HEK293 (cell line): ENCODE measurements at regions not wholly inside any gene's neighbourhood (a gene's known extent, or its start where the extent isn't known, plus 50 kb on each side); places are given as distances from the start of the nearest gene placed in this dataset.

Experiments used
- CTCF ChIA-PET: fragments of 350-600 bp; formaldehyde crosslinking; extraction: SDS; loops from one replicate; lab custom pipeline; 2021; ENCODE audit warnings: antibody characterized with exemption; lab: Yijun Ruan, JAX
- POLR2A ChIA-PET: fragments of 300-600 bp; formaldehyde crosslinking; extraction: SDS; loops from one replicate; lab custom pipeline; 2020; ENCODE audit warnings: antibody characterized with exemption, inconsistent platforms; lab: Yijun Ruan, JAX
- H3K27ac ChIP-seq: fragments of 200-500 bp; sonication (Bioruptor generic); 2 replicates; pipeline ENCODE4 v1.5.1; 2014; ENCODE audit warnings: low read depth, low read length, control low read depth, inconsistent platforms; ENCODE audit errors: extremely low read depth
- H3K36me3 ChIP-seq, 2 experiments: fragments of 200-500 bp in 1 of 2; sonication (Bioruptor generic) in 1 of 2; 1 replicate in 1 of 2; 2 replicates in 1 of 2; pipeline ENCODE4 v1.5.1; 2014 to 2017; ENCODE audit warnings: inconsistent platforms in 2 of 2, low read length in 2 of 2; ENCODE audit not compliant: control insufficient read depth in 2 of 2, insufficient read depth in 1 of 2
- H3K4me1 ChIP-seq: fragments of 200-500 bp; sonication (Bioruptor generic); 2 replicates; pipeline ENCODE4 v1.5.1; 2014; ENCODE audit warnings: mild to moderate bottlenecking, low read length, inconsistent platforms; ENCODE audit not compliant: control insufficient read depth, insufficient read depth
- H3K4me3 ChIP-seq: 2 replicates; pipeline ENCODE4 v1.5.1; 2011; ENCODE audit warnings: low read depth, mild to moderate bottlenecking, control low read depth, low read length, moderate library complexity
- H3K9me3 ChIP-seq: fragments of 200-500 bp; sonication (Bioruptor generic); 2 replicates; pipeline ENCODE4 v1.5.1; 2014; ENCODE audit warnings: low read depth, low read length, inconsistent platforms; ENCODE audit not compliant: control insufficient read depth, insufficient read depth
- ELK4 ChIP-seq: IDR thresholded peaks from 2 replicates; pipeline ENCODE4 v1.6.1; 2011; ENCODE audit warnings: mild to moderate bottlenecking, low read depth, low read length, borderline replicate concordance
- GLIS1 ChIP-seq: fragments of 450-650 bp; formaldehyde crosslinking; IDR thresholded peaks from 2 replicates; pipeline ENCODE4 v1.5.1; 2016; ENCODE audit warnings: missing biosample characterization, missing genetic modification characterization
- IKZF3 ChIP-seq: fragments of 450-650 bp; IDR thresholded peaks from 2 replicates; pipeline ENCODE4 v1.5.0; 2018; ENCODE audit warnings: missing biosample characterization, mild to moderate bottlenecking, missing genetic modification characterization, moderate library complexity
- SETDB1 ChIP-seq: IDR thresholded peaks from one replicate; pipeline ENCODE4 v1.6.1; 2017; ENCODE audit warnings: mild to moderate bottlenecking, low read length, moderate library complexity, mixed read lengths; ENCODE audit not compliant: insufficient read length
- SP3 ChIP-seq: fragments of 450-650 bp; formaldehyde crosslinking; IDR thresholded peaks from 2 replicates; pipeline ENCODE4 v1.5.1; 2016; ENCODE audit warnings: missing biosample characterization, missing genetic modification characterization
- SP7 ChIP-seq: fragments of 450-650 bp; formaldehyde crosslinking; IDR thresholded peaks from 2 replicates; pipeline ENCODE4 v1.5.1; 2016; ENCODE audit warnings: missing biosample characterization, missing genetic modification characterization
- YY2 ChIP-seq: fragments of 450-650 bp; formaldehyde crosslinking; IDR thresholded peaks from 2 replicates; pipeline ENCODE4 v1.5.1; 2016; ENCODE audit warnings: missing biosample characterization, missing genetic modification characterization
- ZFP3 ChIP-seq: fragments of 450-650 bp; formaldehyde crosslinking; IDR thresholded peaks from 2 replicates; pipeline ENCODE4 v1.5.1; 2016; ENCODE audit warnings: low read depth, missing biosample characterization, missing genetic modification characterization
- ZIC2 ChIP-seq: fragments of 450-650 bp; formaldehyde crosslinking; IDR thresholded peaks from 2 replicates; pipeline ENCODE4 v1.5.1; 2016; ENCODE audit warnings: missing biosample characterization, missing genetic modification characterization
- ZNF133 ChIP-seq: fragments of 450-650 bp; formaldehyde crosslinking; IDR thresholded peaks from 2 replicates; pipeline ENCODE4 v1.5.1; 2016; ENCODE audit warnings: missing biosample characterization, missing genetic modification characterization
- ZNF140 ChIP-seq: fragments of 450-650 bp; formaldehyde crosslinking; IDR thresholded peaks from 2 replicates; pipeline ENCODE4 v1.5.1; 2016; ENCODE audit warnings: missing biosample characterization, missing genetic modification characterization
- ZNF157 ChIP-seq: fragments of 450-650 bp; formaldehyde crosslinking; IDR thresholded peaks from 2 replicates; pipeline ENCODE4 v1.5.1; 2016; ENCODE audit warnings: missing biosample characterization, missing genetic modification characterization
- ZNF184 ChIP-seq: fragments of 450-650 bp; IDR thresholded peaks from 2 replicates; pipeline ENCODE4 v1.5.1; 2018; ENCODE audit warnings: missing biosample characterization, mild to moderate bottlenecking, missing genetic modification characterization
- ZNF19 ChIP-seq: fragments of 450-650 bp; formaldehyde crosslinking; IDR thresholded peaks from 2 replicates; pipeline ENCODE4; 2016; ENCODE audit warnings: missing biosample characterization, missing genetic modification characterization, low read depth
- ZNF2 ChIP-seq: fragments of 450-650 bp; formaldehyde crosslinking; IDR thresholded peaks from 2 replicates; pipeline ENCODE4 v1.5.1; 2016; ENCODE audit warnings: missing biosample characterization, missing genetic modification characterization
- ZNF266 ChIP-seq: fragments of 450-650 bp; formaldehyde crosslinking; IDR thresholded peaks from 2 replicates; pipeline ENCODE4 v1.5.1; 2016; ENCODE audit warnings: missing biosample characterization, missing genetic modification characterization, low read depth
- ZNF324 ChIP-seq: fragments of 450-650 bp; formaldehyde crosslinking; IDR thresholded peaks from 2 replicates; pipeline ENCODE4 v1.5.1; 2016; ENCODE audit warnings: missing biosample characterization, missing genetic modification characterization
- ZNF394 ChIP-seq: fragments of 450-650 bp; formaldehyde crosslinking; IDR thresholded peaks from 2 replicates; pipeline ENCODE4 v1.5.1; 2016; ENCODE audit warnings: missing biosample characterization, missing genetic modification characterization, mild to moderate bottlenecking, moderate library complexity, borderline replicate concordance
- ZNF48 ChIP-seq: fragments of 450-650 bp; formaldehyde crosslinking; IDR thresholded peaks from 2 replicates; pipeline ENCODE4 v1.5.1; 2016; ENCODE audit warnings: missing biosample characterization, missing genetic modification characterization
- ZNF488 ChIP-seq: fragments of 450-650 bp; formaldehyde crosslinking; IDR thresholded peaks from 2 replicates; pipeline ENCODE4 v1.5.1; 2016; ENCODE audit warnings: missing biosample characterization, missing genetic modification characterization
- ZNF501 ChIP-seq: fragments of 450-650 bp; formaldehyde crosslinking; IDR thresholded peaks from 2 replicates; pipeline ENCODE4 v1.5.1; 2016; ENCODE audit warnings: missing biosample characterization, missing genetic modification characterization
- ZNF529 ChIP-seq: fragments of 450-650 bp; formaldehyde crosslinking; IDR thresholded peaks from 2 replicates; pipeline ENCODE4 v1.5.1; 2017; ENCODE audit warnings: missing genetic modification characterization, missing biosample characterization; ENCODE audit not compliant: insufficient replicate concordance
- ZNF555 ChIP-seq: fragments of 450-650 bp; formaldehyde crosslinking; conservative IDR thresholded peaks from 2 replicates; pipeline ENCODE4 v1.5.1; 2017; ENCODE audit warnings: missing biosample characterization, mild to moderate bottlenecking, missing genetic modification characterization, inconsistent platforms
- ZNF623 ChIP-seq: fragments of 450-650 bp; formaldehyde crosslinking; IDR thresholded peaks from 2 replicates; pipeline ENCODE4 v1.5.1; 2016; ENCODE audit warnings: missing biosample characterization, missing genetic modification characterization
- ZNF654 ChIP-seq: fragments of 450-650 bp; formaldehyde crosslinking; IDR thresholded peaks from 2 replicates; pipeline ENCODE4 v1.5.1; 2016; ENCODE audit warnings: low read depth, missing biosample characterization, missing genetic modification characterization
- ZNF701 ChIP-seq: fragments of 450-650 bp; formaldehyde crosslinking; IDR thresholded peaks from 2 replicates; pipeline ENCODE4 v1.5.1; 2016; ENCODE audit warnings: missing biosample characterization, missing genetic modification characterization
- ZNF707 ChIP-seq: fragments of 450-650 bp; formaldehyde crosslinking; IDR thresholded peaks from 2 replicates; pipeline ENCODE4 v1.5.1; 2016; ENCODE audit warnings: missing biosample characterization, missing genetic modification characterization
- ZNF776 ChIP-seq: fragments of 450-650 bp; formaldehyde crosslinking; IDR thresholded peaks from 2 replicates; pipeline ENCODE4 v1.5.0; 2017; ENCODE audit warnings: missing biosample characterization, missing genetic modification characterization, borderline replicate concordance
- ZNF785 ChIP-seq: fragments of 450-650 bp; formaldehyde crosslinking; IDR thresholded peaks from 2 replicates; pipeline ENCODE4 v1.5.1; 2016; ENCODE audit warnings: missing biosample characterization, missing genetic modification characterization

GRCh38 chr3:145869958-145870357, 291.0 kb downstream of the PLOD2 start (continued):
- TF ChIP-seq ZNF488 (tag by site-specific recombination) (no peak), SETDB1 (no peak), ZNF133 (tag by site-specific recombination) (no peak), ZNF623 (tag by site-specific recombination) (no peak), ZIC2 (tag by site-specific recombination) (no peak), ZNF157 (tag by site-specific recombination) (no peak), ZNF2 (tag by site-specific recombination) (no peak), ZNF140 (tag by site-specific recombination) (no peak), YY2 (no peak), ZNF555 (no peak), ZNF701 (tag by site-specific recombination) (no peak), ZNF529 (tag by site-specific recombination) (no peak)

- no peak overlapping the region for H3K27ac ChIP-seq
- CTCF ChIA-PET = no interaction called here
- no peaks in the 10 kb centered on the region for H3K4me1 ChIP-seq
- no peak for TF ChIP-seq ZNF19 (tag by site-specific recombination)
- no peak for TF ChIP-seq ZNF776
- no peak for TF ChIP-seq ZNF654 (tag by site-specific recombination)
- TF ChIP-seq ZNF707 (tag by site-specific recombination) = no peak
- TF ChIP-seq ZNF184 (tag by site-specific recombination) = no peak
- no peak for TF ChIP-seq SP3 (tag by site-specific recombination)
- TF ChIP-seq ZNF266 = no peak
- no peak for TF ChIP-seq ZNF785 (tag by site-specific recombination)
- TF ChIP-seq ZNF133 (tag by site-specific recombination) = no peak
- TF ChIP-seq ZFP3 (tag by site-specific recombination) = no peak
- TF ChIP-seq GLIS1 (tag by site-specific recombination) = no peak
- TF ChIP-seq IKZF3 = no peak
- TF ChIP-seq SP7 (tag by site-specific recombination) = no peak
- TF ChIP-seq ZNF324 (tag by site-specific recombination) = no peak
- no peak for TF ChIP-seq ZNF488 (tag by site-specific recombination)
- no peak for TF ChIP-seq ZNF394
- no peak for TF ChIP-seq ELK4
- no peak for TF ChIP-seq ZNF48 (tag by site-specific recombination)
- no peak for TF ChIP-seq ZNF501
- no peak overlapping the region for H3K4me3 ChIP-seq
- POLR2A ChIA-PET = no interaction called here
- H3K36me3 ChIP-seq = no peaks in the 10 kb centered on the region
- no peaks in the 10 kb centered on the region for H3K9me3 ChIP-seq
Observed at GRCh38 chr3:145882436-145882835, 278.5 kb downstream of the PLOD2 start.
